ENCODE measurements at regions not wholly inside any gene's neighbourhood (a gene's known extent, or its start where the extent isn't known, plus 50 kb on each side); places are given as distances from the start of the nearest gene placed in this dataset.
A peak's percentile ranks its signal among the peaks of the same experiment; 100 is the strongest.

- H3K4me1 Mint-ChIP-seq = peaks cover 12% of the 10 kb centered on the region
- ATAC-seq (replicated peaks; ENCODE audit: extremely low read depth, poor library complexity, severe bottlenecking) (peak; percentile 49), DNase-seq (ENCODE audit: low spot score in 2 of 2) (no peak)
- no peak overlapping the region for H3K27ac Mint-ChIP-seq (ENCODE audit: low read depth)
- no peaks in the 10 kb centered on the region for H3K27me3 Mint-ChIP-seq
- no peaks in the 10 kb centered on the region for H3K36me3 Mint-ChIP-seq (ENCODE audit: insufficient read depth)
- no peaks in the 10 kb centered on the region for H3K9me3 Mint-ChIP-seq
- no peak overlapping the region for H3K4me3 Mint-ChIP-seq
Observed at GRCh38 chr10:88117869-88118632, 254.6 kb downstream of the PTEN start.

- H3K36me3 Mint-ChIP-seq (ENCODE audit: insufficient read depth) = no peaks in the 10 kb centered on the region
- no peak overlapping the region for H3K27ac Mint-ChIP-seq (ENCODE audit: low read depth)
- DNase-seq (ENCODE audit: low spot score in 2 of 2) = no peak
- no peak for ATAC-seq (replicated peaks; ENCODE audit: extremely low read depth, poor library complexity, severe bottlenecking)
- no peaks in the 10 kb centered on the region for H3K27me3 Mint-ChIP-seq
- H3K9me3 Mint-ChIP-seq = no peaks in the 10 kb centered on the region
- H3K4me3 Mint-ChIP-seq = no peak overlapping the region
- H3K4me1 Mint-ChIP-seq = peaks cover 12% of the 10 kb centered on the region
Observed at GRCh38 chr10:88118729-88119128, 255.3 kb downstream of the PTEN start.

- Mint-ChIP-seq H3K9me3 (no peaks in the 10 kb centered on the region), H3K4me3 (no peak overlapping the region), H3K27me3 (no peaks in the 10 kb centered on the region), H3K27ac (ENCODE audit: low read depth) (no peak overlapping the region), H3K36me3 (ENCODE audit: insufficient read depth) (no peaks in the 10 kb centered on the region), H3K4me1 (peaks cover 8% of the 10 kb centered on the region)
- ATAC-seq (replicated peaks; ENCODE audit: extremely low read depth, poor library complexity, severe bottlenecking) (no peak), DNase-seq (ENCODE audit: low spot score in 2 of 2) (no peak)
Observed at GRCh38 chr10:88119160-88119559, 255.7 kb downstream of the PTEN start.

- no peak for ATAC-seq (replicated peaks; ENCODE audit: extremely low read depth, poor library complexity, severe bottlenecking)
- Mint-ChIP-seq H3K27me3 (no peaks in the 10 kb centered on the region), H3K36me3 (ENCODE audit: insufficient read depth) (no peaks in the 10 kb centered on the region), H3K27ac (ENCODE audit: low read depth) (no peak overlapping the region), H3K9me3 (no peaks in the 10 kb centered on the region), H3K4me1 (no peaks in the 10 kb centered on the region), H3K4me3 (no peak overlapping the region)
- DNase-seq (ENCODE audit: low spot score in 2 of 2) = no peak
Observed at GRCh38 chr10:88120075-88120474, 256.6 kb downstream of the PTEN start.

- Mint-ChIP-seq H3K36me3 (ENCODE audit: insufficient read depth) (no peaks in the 10 kb centered on the region), H3K27me3 (no peaks in the 10 kb centered on the region), H3K27ac (ENCODE audit: low read depth) (no peak overlapping the region), H3K4me1 (no peaks in the 10 kb centered on the region), H3K4me3 (no peak overlapping the region), H3K9me3 (no peaks in the 10 kb centered on the region)
- no peak for ATAC-seq (replicated peaks; ENCODE audit: extremely low read depth, poor library complexity, severe bottlenecking)
- DNase-seq (ENCODE audit: low spot score in 2 of 2) = no peak
Observed at GRCh38 chr10:88120599-88121333, 257.3 kb downstream of the PTEN start.

- no peak overlapping the region for H3K27ac Mint-ChIP-seq (ENCODE audit: low read depth)
- no peaks in the 10 kb centered on the region for H3K4me1 Mint-ChIP-seq
- no peaks in the 10 kb centered on the region for H3K9me3 Mint-ChIP-seq
- ATAC-seq (replicated peaks; ENCODE audit: extremely low read depth, poor library complexity, severe bottlenecking) = no peak
- no peaks in the 10 kb centered on the region for H3K27me3 Mint-ChIP-seq
- no peak overlapping the region for H3K4me3 Mint-ChIP-seq
- no peaks in the 10 kb centered on the region for H3K36me3 Mint-ChIP-seq (ENCODE audit: insufficient read depth)
- no peak for DNase-seq (ENCODE audit: low spot score in 2 of 2)
Observed at GRCh38 chr10:88121361-88121760, 257.9 kb downstream of the PTEN start.

- H3K27me3 Mint-ChIP-seq = no peaks in the 10 kb centered on the region
- H3K27ac Mint-ChIP-seq (ENCODE audit: low read depth) = no peak overlapping the region
- DNase-seq (ENCODE audit: low spot score in 2 of 2) (no peak), ATAC-seq (replicated peaks; ENCODE audit: extremely low read depth, poor library complexity, severe bottlenecking) (no peak)
- H3K4me3 Mint-ChIP-seq = no peak overlapping the region
- H3K4me1 Mint-ChIP-seq = no peaks in the 10 kb centered on the region
- no peaks in the 10 kb centered on the region for H3K9me3 Mint-ChIP-seq
- no peaks in the 10 kb centered on the region for H3K36me3 Mint-ChIP-seq (ENCODE audit: insufficient read depth)
Observed at GRCh38 chr10:88122145-88122544, 258.7 kb downstream of the PTEN start.

GRCh38 chr10:88122576-88122975 lies 259.2 kb downstream of the PTEN start:
- no peaks in the 10 kb centered on the region for H3K36me3 Mint-ChIP-seq (ENCODE audit: insufficient read depth)
- no peaks in the 10 kb centered on the region for H3K4me1 Mint-ChIP-seq
- no peak overlapping the region for H3K4me3 Mint-ChIP-seq
- DNase-seq (ENCODE audit: low spot score in 2 of 2) (no peak), ATAC-seq (replicated peaks; ENCODE audit: extremely low read depth, poor library complexity, severe bottlenecking) (no peak)
- no peak overlapping the region for H3K27ac Mint-ChIP-seq (ENCODE audit: low read depth)
- no peaks in the 10 kb centered on the region for H3K27me3 Mint-ChIP-seq
- H3K9me3 Mint-ChIP-seq = no peaks in the 10 kb centered on the region

- H3K4me1 Mint-ChIP-seq = no peaks in the 10 kb centered on the region
- H3K9me3 Mint-ChIP-seq = no peaks in the 10 kb centered on the region
- no peak overlapping the region for H3K27ac Mint-ChIP-seq (ENCODE audit: low read depth)
- H3K36me3 Mint-ChIP-seq (ENCODE audit: insufficient read depth) = peaks cover 2% of the 10 kb centered on the region
- H3K4me3 Mint-ChIP-seq = no peak overlapping the region
- DNase-seq (ENCODE audit: low spot score in 2 of 2) (no peak), ATAC-seq (replicated peaks; ENCODE audit: extremely low read depth, poor library complexity, severe bottlenecking) (no peak)
- no peaks in the 10 kb centered on the region for H3K27me3 Mint-ChIP-seq
Observed at GRCh38 chr10:88125766-88126165, 262.3 kb downstream of the PTEN start.

GRCh38 chr10:88126699-88127098 lies 263.3 kb downstream of the PTEN start:
- Mint-ChIP-seq H3K4me1 (no peaks in the 10 kb centered on the region), H3K27ac (ENCODE audit: low read depth) (no peak overlapping the region), H3K36me3 (ENCODE audit: insufficient read depth) (peaks cover 2% of the 10 kb centered on the region), H3K4me3 (no peak overlapping the region), H3K27me3 (no peaks in the 10 kb centered on the region), H3K9me3 (no peaks in the 10 kb centered on the region)
- ATAC-seq (replicated peaks; ENCODE audit: extremely low read depth, poor library complexity, severe bottlenecking) (no peak), DNase-seq (ENCODE audit: low spot score in 2 of 2) (no peak)

GRCh38 chr10:88127269-88127668 lies 263.8 kb downstream of the PTEN start:
- ATAC-seq (replicated peaks; ENCODE audit: extremely low read depth, poor library complexity, severe bottlenecking) (no peak), DNase-seq (ENCODE audit: low spot score in 2 of 2) (no peak)
- Mint-ChIP-seq H3K4me1 (no peaks in the 10 kb centered on the region), H3K9me3 (no peaks in the 10 kb centered on the region), H3K27me3 (no peaks in the 10 kb centered on the region), H3K36me3 (ENCODE audit: insufficient read depth) (peaks cover 2% of the 10 kb centered on the region), H3K27ac (ENCODE audit: low read depth) (no peak overlapping the region), H3K4me3 (no peak overlapping the region)

- Mint-ChIP-seq H3K4me1 (no peaks in the 10 kb centered on the region), H3K27ac (ENCODE audit: low read depth) (no peak overlapping the region), H3K36me3 (ENCODE audit: insufficient read depth) (peaks cover 2% of the 10 kb centered on the region), H3K4me3 (no peak overlapping the region), H3K27me3 (no peaks in the 10 kb centered on the region), H3K9me3 (no peaks in the 10 kb centered on the region)
- ATAC-seq (replicated peaks; ENCODE audit: extremely low read depth, poor library complexity, severe bottlenecking) = no peak
- no peak for DNase-seq (ENCODE audit: low spot score in 2 of 2)
Observed at GRCh38 chr10:88127766-88128165, 264.3 kb downstream of the PTEN start.

- Mint-ChIP-seq H3K27me3 (no peaks in the 10 kb centered on the region), H3K4me1 (no peaks in the 10 kb centered on the region), H3K9me3 (no peaks in the 10 kb centered on the region), H3K36me3 (ENCODE audit: insufficient read depth) (peaks cover 2% of the 10 kb centered on the region), H3K27ac (ENCODE audit: low read depth) (no peak overlapping the region), H3K4me3 (no peak overlapping the region)
- DNase-seq (ENCODE audit: low spot score in 2 of 2) (no peak), ATAC-seq (replicated peaks; ENCODE audit: extremely low read depth, poor library complexity, severe bottlenecking) (no peak)
Observed at GRCh38 chr10:88129013-88129412, 265.6 kb downstream of the PTEN start.
